Activated T-helper 1 cell treated with anti-CD3 and anti-CD28 coated beads, Interleukin-12 subunit alpha, Interleukin-12 subunit beta, Interleukin-2, Interleukin-4 antibody, amounts not matched to agents 30 ng/mL and 10 ng/mL and 1 ng/mL, durations not matched to agents 14 hours and 24 hours and 36 hours (primary cell): ENCODE measurements at regions not wholly inside any gene's neighbourhood (a gene's known extent, or its start where the extent isn't known, plus 50 kb on each side); places are given as distances from the start of the nearest gene placed in this dataset.

ENCODE experiments used
- DNase-seq: peaks from one replicate; pipeline ENCODE4 v3.0.0; 2021; ENCODE audit warnings: low spot score
- H3K27ac Mint-ChIP-seq: one replicate; pipeline ENCODE4 v1.8.0; 2021; ENCODE audit warnings: mild to moderate bottlenecking, mixed read lengths
- H3K27me3 Mint-ChIP-seq: one replicate; pipeline ENCODE4 v1.8.0; 2022; ENCODE audit warnings: mild to moderate bottlenecking, moderate library complexity, mixed read lengths; ENCODE audit not compliant: insufficient read depth
- H3K36me3 Mint-ChIP-seq: one replicate; pipeline ENCODE4 v1.8.0; 2021; ENCODE audit warnings: low read depth, mixed read lengths
- H3K4me1 Mint-ChIP-seq: one replicate; pipeline ENCODE4 v1.8.0; 2021; ENCODE audit warnings: low read depth, mixed read lengths
- H3K4me3 Mint-ChIP-seq: one replicate; pipeline ENCODE4 v1.8.0; 2021; ENCODE audit warnings: mild to moderate bottlenecking, moderate library complexity, mixed read lengths
- H3K9me3 Mint-ChIP-seq: one replicate; pipeline ENCODE4 v1.8.0; 2021; ENCODE audit warnings: mixed read lengths
- intact Hi-C: fragments of 100-400 bp; cut with micrococcal nuclease; formaldehyde crosslinking; loops from one replicate; pipeline ENCODE4 v1.15.1; 2024

DNA sequence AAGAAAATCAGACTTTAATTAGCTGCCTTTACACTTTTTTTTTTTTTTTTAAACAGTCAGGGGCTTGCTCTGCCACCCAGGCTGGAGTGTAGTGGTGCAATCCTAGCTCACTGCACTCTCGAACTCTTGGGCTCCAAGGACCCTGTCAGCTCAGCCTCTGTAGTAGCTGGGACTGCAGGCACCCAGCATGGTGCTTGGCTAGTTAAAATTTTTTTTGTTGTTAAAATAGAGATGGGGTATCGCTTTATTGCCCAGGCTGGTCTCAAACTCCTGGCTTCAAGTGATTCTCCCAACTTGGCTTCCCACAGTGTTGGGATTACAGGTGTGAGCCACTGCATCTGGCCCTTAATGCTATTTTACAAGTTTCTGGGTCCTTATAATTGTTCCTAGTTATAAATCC, 359.1 kb downstream of the SPRY1 start:
- Mint-ChIP-seq H3K9me3 (no peaks in the 10 kb centered on the region), H3K27ac (no peak overlapping the region), H3K36me3 (no peaks in the 10 kb centered on the region), H3K27me3 (peaks cover 3% of the 10 kb centered on the region), H3K4me3 (no peak overlapping the region), H3K4me1 (no peaks in the 10 kb centered on the region)
- intact Hi-C loops = no loop called here
- no peak for DNase-seq

DNA sequence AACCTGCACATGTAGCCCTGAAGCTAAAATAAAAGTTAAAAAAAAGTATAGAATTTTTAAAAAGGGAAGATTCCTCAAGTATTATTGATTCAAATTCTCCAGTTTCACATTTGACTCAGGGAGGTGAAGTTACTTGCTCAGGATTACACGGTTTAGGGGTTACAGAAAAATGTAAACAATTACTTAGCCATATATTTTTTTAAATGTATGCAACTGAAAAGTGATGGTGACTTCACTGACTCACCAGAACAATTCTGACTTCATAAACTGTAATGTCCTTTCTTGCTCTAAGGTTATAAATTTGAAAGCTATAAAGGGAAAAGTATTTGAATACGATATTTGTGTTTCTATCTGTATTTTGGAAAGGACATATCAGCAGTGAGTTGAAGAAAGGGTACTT, 371.2 kb downstream of the SPRY1 start:
- no peaks in the 10 kb centered on the region for H3K4me1 Mint-ChIP-seq
- no peaks in the 10 kb centered on the region for H3K36me3 Mint-ChIP-seq
- H3K4me3 Mint-ChIP-seq = no peak overlapping the region
- H3K27ac Mint-ChIP-seq = no peak overlapping the region
- DNase-seq = no peak
- peaks cover 9% of the 10 kb centered on the region for H3K27me3 Mint-ChIP-seq
- intact Hi-C loops = no loop called here
- H3K9me3 Mint-ChIP-seq = no peaks in the 10 kb centered on the region

DNA sequence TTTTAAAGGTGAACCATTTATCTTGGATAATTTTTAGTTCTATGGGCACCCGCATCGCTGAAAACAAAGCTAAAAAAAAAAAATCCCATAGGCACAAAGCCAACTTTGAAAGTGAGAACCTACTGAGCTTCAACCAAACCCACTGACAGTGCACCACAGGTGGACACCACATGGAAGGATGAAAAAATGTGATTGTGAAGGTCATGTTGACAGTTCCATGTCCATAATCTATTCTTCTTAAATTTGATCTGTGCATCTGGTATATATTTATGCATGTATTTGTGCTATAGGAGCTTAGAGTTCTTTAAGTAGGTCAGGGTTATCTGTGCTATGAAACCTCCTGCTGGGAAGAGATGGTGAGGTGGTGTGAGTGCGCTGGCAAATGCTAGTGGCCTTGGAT, 374.3 kb downstream of the SPRY1 start:
- Mint-ChIP-seq H3K4me1 (no peaks in the 10 kb centered on the region), H3K9me3 (no peaks in the 10 kb centered on the region), H3K27me3 (peaks cover 5% of the 10 kb centered on the region), H3K27ac (no peak overlapping the region), H3K4me3 (no peak overlapping the region), H3K36me3 (no peaks in the 10 kb centered on the region)
- intact Hi-C loops = loop anchor here (5.0 to 10.0 kb wide), 2 partner anchors 341 to 376 kb away; partner anchors contain the start of gene SPRY1
- DNase-seq = no peak

DNA sequence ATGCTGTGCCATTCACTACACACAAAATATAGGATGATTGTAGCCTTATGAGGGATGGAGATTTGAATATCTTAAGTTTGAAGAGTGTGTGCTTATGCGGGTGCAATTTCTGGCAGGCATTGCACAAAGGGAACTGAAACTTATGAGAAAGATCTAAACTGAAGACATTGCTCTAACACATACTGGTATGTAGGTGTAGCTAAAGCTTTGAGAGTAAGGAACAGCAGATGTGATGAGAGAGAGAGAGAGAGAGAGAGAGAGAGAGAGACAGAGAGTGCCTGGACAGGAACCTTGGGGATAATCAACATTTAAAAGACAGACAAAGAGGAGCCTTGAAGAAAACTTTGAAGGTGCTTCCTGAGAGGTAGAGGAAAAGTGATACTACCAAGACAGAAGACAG, 379.7 kb downstream of the SPRY1 start:
- H3K9me3 Mint-ChIP-seq = no peaks in the 10 kb centered on the region
- no peak overlapping the region for H3K27ac Mint-ChIP-seq
- H3K36me3 Mint-ChIP-seq = no peaks in the 10 kb centered on the region
- H3K27me3 Mint-ChIP-seq = peaks cover 2% of the 10 kb centered on the region
- intact Hi-C loops = loop anchor here (10.0 kb wide), 1 partner anchor 381 kb away; the partner anchor contains the start of gene SPRY1
- DNase-seq = no peak
- no peak overlapping the region for H3K4me3 Mint-ChIP-seq
- no peaks in the 10 kb centered on the region for H3K4me1 Mint-ChIP-seq

DNA sequence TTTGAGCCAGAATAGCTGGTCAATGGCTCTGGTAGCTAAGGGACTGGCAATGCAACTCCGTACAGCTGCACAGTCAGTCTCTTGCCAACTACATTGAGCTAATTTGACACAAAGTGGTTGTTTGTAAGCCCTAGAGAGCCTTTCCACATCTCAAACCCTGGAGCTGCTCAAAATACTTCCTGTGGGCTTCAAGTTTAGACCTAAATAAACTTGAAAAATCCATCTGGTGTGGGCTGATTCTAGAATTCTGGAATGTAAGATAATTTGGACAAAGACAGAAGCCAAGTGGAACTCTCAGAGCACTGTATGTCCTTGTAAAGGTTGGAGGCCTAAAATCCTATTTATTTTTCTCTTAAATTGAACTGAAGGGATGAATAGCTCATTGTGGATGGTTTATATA, 380.8 kb downstream of the SPRY1 start:
- no peaks in the 10 kb centered on the region for H3K9me3 Mint-ChIP-seq
- intact Hi-C loops = loop anchor here (10.0 kb wide), 1 partner anchor 383 kb away; the partner anchor contains the start of gene SPRY1

DNA sequence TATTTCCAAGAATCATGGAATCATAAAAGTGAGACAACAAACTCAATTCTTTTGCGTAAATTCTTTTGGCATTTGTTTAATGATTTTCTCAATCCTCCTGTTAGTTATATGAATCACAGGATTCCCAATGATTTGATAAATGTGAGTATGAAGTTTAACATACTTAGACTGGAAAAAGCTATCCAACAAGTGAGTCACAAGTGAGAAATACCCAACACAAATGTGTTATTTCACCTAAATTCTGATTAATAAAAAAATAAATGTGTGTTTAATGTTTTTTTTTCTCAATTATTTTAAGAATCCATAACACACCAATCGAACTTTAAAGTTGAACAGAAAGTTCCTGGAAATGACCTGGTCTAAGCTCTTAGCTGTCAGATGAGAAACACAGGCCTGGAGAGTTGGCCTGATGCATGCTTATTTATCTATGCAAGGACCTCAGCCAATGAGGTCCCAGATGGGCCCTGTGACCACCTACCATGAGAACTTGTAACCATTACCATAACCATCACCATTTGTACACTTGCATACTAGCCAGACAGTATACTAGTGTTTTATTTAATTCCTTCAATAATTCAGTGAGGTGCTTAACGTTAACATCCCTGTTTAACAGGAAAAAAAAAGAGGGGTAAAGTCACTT, 386.7 kb downstream of the SPRY1 start:
- DNase-seq = no peak
- no peaks in the 10 kb centered on the region for H3K36me3 Mint-ChIP-seq
- H3K27ac Mint-ChIP-seq = no peak overlapping the region
- intact Hi-C loops = no loop called here
- no peaks in the 10 kb centered on the region for H3K9me3 Mint-ChIP-seq
- no peak overlapping the region for H3K4me3 Mint-ChIP-seq
- no peaks in the 10 kb centered on the region for H3K27me3 Mint-ChIP-seq
- H3K4me1 Mint-ChIP-seq = no peaks in the 10 kb centered on the region

More for the DNA sequence above, 380.8 kb downstream of the SPRY1 start:
- DNase-seq = no peak
- H3K27ac Mint-ChIP-seq = no peak overlapping the region
- no peaks in the 10 kb centered on the region for H3K27me3 Mint-ChIP-seq
- no peaks in the 10 kb centered on the region for H3K36me3 Mint-ChIP-seq
- H3K4me3 Mint-ChIP-seq = no peak overlapping the region
- no peaks in the 10 kb centered on the region for H3K4me1 Mint-ChIP-seq

DNA sequence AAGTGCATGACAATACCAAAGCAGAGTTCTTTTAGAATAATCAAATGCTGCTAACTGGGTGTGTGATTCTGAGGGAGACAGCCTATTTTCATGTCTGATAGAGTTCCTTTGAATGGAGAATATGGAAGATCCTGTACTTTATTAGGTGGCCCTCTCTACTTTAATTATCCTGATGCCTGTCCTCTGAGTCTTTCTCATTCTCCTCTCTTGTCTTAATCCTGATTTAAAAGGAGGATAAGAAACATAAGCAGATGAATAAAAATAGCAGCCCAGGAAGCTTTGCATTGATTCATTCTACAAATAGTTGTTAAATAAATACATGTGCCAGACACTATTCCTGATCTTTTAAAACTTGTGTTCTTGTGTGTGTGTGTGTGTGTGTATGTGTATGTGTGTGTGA, 387.3 kb downstream of the SPRY1 start:
- Mint-ChIP-seq H3K9me3 (no peaks in the 10 kb centered on the region), H3K4me3 (no peak overlapping the region), H3K4me1 (no peaks in the 10 kb centered on the region), H3K27ac (no peak overlapping the region), H3K36me3 (no peaks in the 10 kb centered on the region), H3K27me3 (no peaks in the 10 kb centered on the region)
- intact Hi-C loops = no loop called here
- DNase-seq = no peak

DNA sequence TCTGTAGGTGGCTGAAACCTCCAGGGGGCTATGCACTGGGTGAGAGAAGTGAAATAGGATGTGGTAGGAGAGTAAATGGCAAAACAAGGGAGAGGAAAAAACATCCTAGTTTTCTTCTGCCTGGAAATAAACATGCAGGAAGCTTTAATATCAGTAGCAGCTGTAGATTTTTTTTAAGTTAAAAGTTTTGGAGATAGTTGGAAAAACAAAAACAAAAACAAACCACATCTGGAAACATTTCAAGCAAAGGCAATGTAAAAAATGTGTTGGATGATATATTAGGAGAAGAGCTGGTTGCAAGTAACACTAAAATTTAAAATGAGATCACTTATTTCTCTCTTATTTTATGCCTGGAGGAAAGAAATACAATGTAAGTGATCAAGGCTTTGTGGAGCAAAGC, 388.0 kb downstream of the SPRY1 start:
- Mint-ChIP-seq H3K36me3 (no peaks in the 10 kb centered on the region), H3K27ac (no peak overlapping the region), H3K9me3 (no peaks in the 10 kb centered on the region), H3K4me3 (no peak overlapping the region), H3K27me3 (no peaks in the 10 kb centered on the region), H3K4me1 (no peaks in the 10 kb centered on the region)
- intact Hi-C loops = no loop called here
- DNase-seq = no peak

DNA sequence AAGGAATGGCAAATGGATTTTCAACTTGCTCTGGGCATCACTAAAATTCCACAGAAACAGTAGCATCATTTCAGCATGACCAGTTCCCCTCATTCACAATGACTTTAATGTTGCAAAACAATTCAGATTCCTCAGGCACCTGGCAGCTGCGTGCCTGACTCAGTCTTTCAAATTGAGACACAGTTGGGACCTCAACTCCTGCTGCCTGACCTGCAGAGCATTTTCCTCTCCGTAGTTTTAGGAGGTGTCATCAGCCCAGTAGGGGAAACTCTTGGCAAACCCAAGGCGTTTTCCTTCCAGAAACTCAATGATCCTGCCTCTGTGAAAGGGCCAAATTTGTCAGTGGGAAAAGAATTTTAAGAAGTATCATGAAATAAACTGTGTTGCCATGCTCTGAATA, 388.9 kb downstream of the SPRY1 start:
- DNase-seq = no peak
- no peaks in the 10 kb centered on the region for H3K27me3 Mint-ChIP-seq
- H3K27ac Mint-ChIP-seq = no peak overlapping the region
- no peaks in the 10 kb centered on the region for H3K36me3 Mint-ChIP-seq
- no peak overlapping the region for H3K4me3 Mint-ChIP-seq
- H3K9me3 Mint-ChIP-seq = no peaks in the 10 kb centered on the region
- H3K4me1 Mint-ChIP-seq = no peaks in the 10 kb centered on the region
- intact Hi-C loops = no loop called here

DNA sequence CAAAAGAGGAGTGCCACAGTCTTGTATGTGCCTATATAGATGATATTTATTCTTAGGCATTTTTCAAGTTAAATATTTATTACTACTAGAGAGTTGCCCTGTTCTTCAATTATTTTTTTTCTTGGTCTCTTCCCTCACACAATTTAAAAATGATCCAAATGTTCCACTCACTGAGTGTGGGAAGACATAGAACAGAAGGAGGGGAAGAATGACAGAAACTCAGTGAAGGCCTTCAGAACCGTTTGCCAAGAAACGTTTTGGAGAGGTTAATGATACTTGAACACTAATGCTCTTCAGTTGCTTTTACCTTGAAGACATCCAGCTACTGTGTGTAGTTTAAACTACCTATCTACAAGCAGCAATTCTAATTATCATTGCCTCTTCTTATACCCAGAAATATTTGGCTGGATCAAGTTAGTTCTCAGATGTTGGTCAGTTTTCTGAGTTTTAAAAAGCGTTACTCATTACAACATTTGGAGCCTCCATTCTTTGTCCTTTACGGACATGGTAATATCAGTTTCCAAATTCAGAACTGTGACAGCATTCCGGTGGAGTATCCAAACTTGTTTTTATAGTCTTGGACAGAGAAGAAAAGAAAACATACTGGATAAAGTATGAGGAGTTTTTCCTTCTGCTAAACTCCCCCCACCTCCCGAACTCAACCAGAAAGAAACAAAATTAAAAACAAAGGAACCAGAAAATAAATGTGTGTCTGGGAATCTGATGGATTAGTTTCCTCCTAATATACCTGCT, 389.7 kb downstream of the SPRY1 start:
- H3K27me3 Mint-ChIP-seq = peaks cover 3% of the 10 kb centered on the region
- no peaks in the 10 kb centered on the region for H3K9me3 Mint-ChIP-seq
- no peak overlapping the region for H3K4me3 Mint-ChIP-seq
- DNase-seq = no peak
- H3K36me3 Mint-ChIP-seq = no peaks in the 10 kb centered on the region
- intact Hi-C loops = no loop called here
- H3K27ac Mint-ChIP-seq = no peak overlapping the region
- H3K4me1 Mint-ChIP-seq = no peaks in the 10 kb centered on the region

DNA sequence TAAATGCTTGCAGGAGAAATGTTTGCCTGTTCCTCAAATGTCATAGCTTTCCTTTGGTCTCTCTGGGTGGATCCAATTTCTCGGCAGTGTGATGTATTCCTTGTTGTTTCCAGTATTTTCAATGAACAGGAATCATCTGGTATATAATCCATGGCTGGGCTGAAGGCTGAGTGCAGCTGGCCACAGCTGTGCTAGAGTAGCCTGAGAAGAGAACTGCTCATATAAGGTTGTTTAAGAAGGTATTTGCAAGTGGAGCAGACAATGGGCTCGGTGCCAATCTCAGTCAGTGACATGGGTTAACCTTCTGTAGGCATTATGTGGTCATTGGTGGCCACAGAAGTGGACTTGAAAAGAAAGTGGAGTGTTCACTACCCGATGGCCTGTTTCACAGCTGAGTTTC, 390.3 kb downstream of the SPRY1 start:
- Mint-ChIP-seq H3K4me3 (no peak overlapping the region), H3K9me3 (no peaks in the 10 kb centered on the region), H3K27me3 (peaks cover 6% of the 10 kb centered on the region), H3K27ac (no peak overlapping the region), H3K36me3 (no peaks in the 10 kb centered on the region), H3K4me1 (no peaks in the 10 kb centered on the region)
- intact Hi-C loops = no loop called here
- no peak for DNase-seq

DNA sequence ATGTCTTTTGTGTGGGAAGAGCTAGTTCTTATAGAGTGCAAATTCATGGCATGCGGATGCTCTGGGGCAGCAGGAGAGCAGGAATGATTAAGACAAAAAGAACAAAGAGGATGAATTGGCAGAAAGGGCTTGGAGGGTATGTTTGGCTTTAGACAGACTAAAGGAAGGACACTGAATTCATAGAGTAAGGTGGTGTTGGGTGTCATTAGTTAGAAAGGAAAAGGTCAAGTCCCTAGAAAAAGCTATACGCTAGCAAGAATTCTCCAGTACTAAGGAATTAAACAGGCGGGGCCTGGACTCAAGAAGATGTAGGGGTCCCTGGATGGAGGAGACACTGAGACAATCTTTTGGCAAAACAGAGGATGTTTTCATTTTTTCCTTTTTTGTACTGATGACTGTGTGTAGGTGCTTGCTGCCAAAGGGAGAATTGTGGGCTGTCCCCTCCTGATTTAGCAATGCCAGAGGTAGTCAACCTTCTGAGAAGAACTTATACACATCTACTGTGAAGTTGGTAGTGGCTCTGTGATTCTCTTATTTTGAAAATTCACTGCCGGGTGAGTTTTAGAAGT, 391.0 kb downstream of the SPRY1 start:
- H3K4me1 Mint-ChIP-seq = no peaks in the 10 kb centered on the region
- DNase-seq = no peak
- no peaks in the 10 kb centered on the region for H3K9me3 Mint-ChIP-seq
- peaks cover 6% of the 10 kb centered on the region for H3K27me3 Mint-ChIP-seq
- no peak overlapping the region for H3K4me3 Mint-ChIP-seq
- no peaks in the 10 kb centered on the region for H3K36me3 Mint-ChIP-seq
- H3K27ac Mint-ChIP-seq = no peak overlapping the region
- intact Hi-C loops = no loop called here

DNA sequence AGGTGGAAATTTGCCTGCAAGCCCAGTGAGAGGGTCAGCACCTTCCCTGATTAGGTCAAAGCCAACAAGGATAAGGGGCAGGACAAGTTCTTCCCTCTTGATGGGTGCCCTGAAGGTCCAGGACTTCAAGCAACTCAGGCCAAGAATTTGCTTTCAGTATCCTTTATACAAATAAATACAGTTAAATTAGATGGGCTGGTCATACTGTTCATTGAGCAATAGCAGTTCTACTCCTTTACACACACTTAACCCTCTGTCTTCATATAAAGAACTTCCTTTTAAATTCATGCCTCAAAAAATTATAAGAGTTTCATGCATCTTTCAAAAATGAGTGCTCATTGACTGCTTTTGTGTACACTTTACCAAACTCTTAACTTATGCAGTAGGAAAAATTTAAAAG, 392.0 kb downstream of the SPRY1 start:
- no peaks in the 10 kb centered on the region for H3K4me1 Mint-ChIP-seq
- H3K36me3 Mint-ChIP-seq = no peaks in the 10 kb centered on the region
- H3K27me3 Mint-ChIP-seq = peaks cover 6% of the 10 kb centered on the region
- no peak for DNase-seq
- H3K27ac Mint-ChIP-seq = no peak overlapping the region
- intact Hi-C loops = no loop called here
- H3K4me3 Mint-ChIP-seq = no peak overlapping the region
- no peaks in the 10 kb centered on the region for H3K9me3 Mint-ChIP-seq
